ENCODE measurements at regions not wholly inside any gene's neighbourhood (a gene's known extent, or its start where the extent isn't known, plus 50 kb on each side); places are given as distances from the start of the nearest gene placed in this dataset.

- no peak overlapping the region for H3K27ac ChIP-seq
- no peak for TF ChIP-seq POLR2A (IDR thresholded peaks at IDR 0.05)
- TF ChIP-seq CTCF (IDR thresholded peaks at IDR 0.05): no peak
- H3K4me3 ChIP-seq: no peak overlapping the region
These were observed 149.9 kb upstream of the SLC4A4 start for GRCh38 chr4:71188951-71189350.

GRCh38 chr4:71189471-71189870, 149.3 kb upstream of the SLC4A4 start:
- H3K9me3 ChIP-seq: no peaks in the 10 kb centered on the region
- no peaks in the 10 kb centered on the region for H3K36me3 ChIP-seq
- H3K4me1 ChIP-seq: no peaks in the 10 kb centered on the region
- no peak overlapping the region for H3K4me3 ChIP-seq
- no peak for TF ChIP-seq POLR2A (IDR thresholded peaks at IDR 0.05)
- no peak for TF ChIP-seq CTCF (IDR thresholded peaks at IDR 0.05)
- no peak for DNase-seq
- intact Hi-C loops (cut with DNase I; ENCODE audit: low total_unique reads): no loop called here
- H3K27ac ChIP-seq: no peak overlapping the region
- H3K27me3 ChIP-seq: peaks cover 0 to 4% of the 10 kb centered on the region in 2 donors

More at GRCh38 chr4:71188951-71189350, 149.9 kb upstream of the SLC4A4 start:
- DNase-seq: no peak
- Histone ChIP-seq H3K4me1 (no peaks in the 10 kb centered on the region), H3K9me3 (no peaks in the 10 kb centered on the region), H3K27me3 (peaks cover 0 to 4% of the 10 kb centered on the region in 2 donors), H3K36me3 (no peaks in the 10 kb centered on the region)
- intact Hi-C loops (cut with DNase I; ENCODE audit: low total_unique reads): no loop called here

DNA sequence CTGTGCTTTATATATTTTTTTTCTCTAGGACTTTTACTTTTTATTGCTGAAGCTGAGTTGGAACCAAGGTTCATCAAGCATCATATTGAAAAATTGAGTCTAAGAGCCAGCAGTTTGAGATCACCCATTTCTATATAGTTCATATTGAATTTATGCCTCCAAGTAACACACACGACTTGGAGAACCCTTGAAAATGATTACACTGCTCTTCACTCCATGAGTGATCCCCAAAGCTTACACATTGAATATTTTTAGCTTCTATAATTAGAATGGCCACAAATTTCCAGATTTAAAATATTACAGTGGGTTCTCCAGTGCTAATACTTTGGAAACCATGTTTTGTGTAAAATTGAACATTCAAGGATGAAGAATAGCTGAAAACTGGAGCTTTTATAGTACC, 144.4 kb upstream of the SLC4A4 start:
- no peak for DNase-seq
- no peaks in the 10 kb centered on the region for H3K9me3 ChIP-seq
- no peaks in the 10 kb centered on the region for H3K27me3 ChIP-seq
- H3K36me3 ChIP-seq: no peaks in the 10 kb centered on the region
- H3K27ac ChIP-seq: no peak overlapping the region
- no peaks in the 10 kb centered on the region for H3K4me1 ChIP-seq
- no peak overlapping the region for H3K4me3 ChIP-seq
- TF ChIP-seq CTCF (IDR thresholded peaks at IDR 0.05) (no peak), POLR2A (IDR thresholded peaks at IDR 0.05) (no peak)
- intact Hi-C loops (cut with DNase I; ENCODE audit: low total_unique reads): no loop called here

DNA sequence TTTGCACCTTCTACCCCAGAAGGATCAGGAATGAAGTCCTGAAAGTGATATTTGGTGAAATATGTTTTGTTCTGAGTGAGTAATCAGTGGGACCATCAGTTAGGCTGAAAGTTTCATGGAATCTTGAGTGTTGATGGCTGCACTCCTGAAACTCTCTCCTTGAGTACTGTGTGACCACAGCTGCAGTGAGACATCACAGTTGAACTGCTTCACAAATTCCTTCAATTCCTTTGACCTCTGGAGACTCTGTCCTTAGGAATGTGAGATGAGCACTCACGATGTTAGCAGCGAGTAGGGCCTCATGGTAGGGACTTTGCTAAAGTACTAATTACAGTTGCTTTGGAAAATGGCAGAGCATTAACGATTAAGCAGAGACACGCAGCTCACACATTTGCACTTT, 142.9 kb upstream of the SLC4A4 start:
- Histone ChIP-seq H3K9me3 (no peaks in the 10 kb centered on the region), H3K4me1 (no peaks in the 10 kb centered on the region), H3K27me3 (no peaks in the 10 kb centered on the region), H3K27ac (no peak overlapping the region), H3K4me3 (no peak overlapping the region), H3K36me3 (no peaks in the 10 kb centered on the region)
- intact Hi-C loops (cut with DNase I; ENCODE audit: low total_unique reads): no loop called here
- TF ChIP-seq CTCF (IDR thresholded peaks at IDR 0.05) (no peak), POLR2A (IDR thresholded peaks at IDR 0.05) (no peak)
- DNase-seq: no peak

GRCh38 chr4:71198958-71199357, 139.9 kb upstream of the SLC4A4 start:
- no peaks in the 10 kb centered on the region for H3K9me3 ChIP-seq
- no peaks in the 10 kb centered on the region for H3K4me1 ChIP-seq
- DNase-seq: no peak
- no peak overlapping the region for H3K27ac ChIP-seq
- TF ChIP-seq POLR2A (IDR thresholded peaks at IDR 0.05): no peak
- no peak for TF ChIP-seq CTCF (IDR thresholded peaks at IDR 0.05)
- intact Hi-C loops (cut with DNase I; ENCODE audit: low total_unique reads): no loop called here
- no peaks in the 10 kb centered on the region for H3K36me3 ChIP-seq
- no peaks in the 10 kb centered on the region for H3K27me3 ChIP-seq
- no peak overlapping the region for H3K4me3 ChIP-seq
